HEK293 (cell line): ENCODE measurements at regions not wholly inside any gene's neighbourhood (a gene's known extent, or its start where the extent isn't known, plus 50 kb on each side); places are given as distances from the start of the nearest gene placed in this dataset.

Experiments
- CTCF ChIA-PET: fragments of 350-600 bp; formaldehyde crosslinking; extraction: SDS; loops from one replicate; lab custom pipeline; 2021; ENCODE audit warnings: antibody characterized with exemption; lab: Yijun Ruan, JAX
- POLR2A ChIA-PET: fragments of 300-600 bp; formaldehyde crosslinking; extraction: SDS; loops from one replicate; lab custom pipeline; 2020; ENCODE audit warnings: antibody characterized with exemption, inconsistent platforms; lab: Yijun Ruan, JAX
- H3K27ac ChIP-seq: fragments of 200-500 bp; sonication (Bioruptor generic); 2 replicates; pipeline ENCODE4 v1.5.1; 2014; ENCODE audit warnings: low read depth, low read length, control low read depth, inconsistent platforms; ENCODE audit errors: extremely low read depth
- H3K36me3 ChIP-seq, 2 experiments: fragments of 200-500 bp in 1 of 2; sonication (Bioruptor generic) in 1 of 2; 1 replicate in 1 of 2; 2 replicates in 1 of 2; pipeline ENCODE4 v1.5.1; 2014 to 2017; ENCODE audit warnings: inconsistent platforms in 2 of 2, low read length in 2 of 2; ENCODE audit not compliant: control insufficient read depth in 2 of 2, insufficient read depth in 1 of 2
- H3K4me1 ChIP-seq: fragments of 200-500 bp; sonication (Bioruptor generic); 2 replicates; pipeline ENCODE4 v1.5.1; 2014; ENCODE audit warnings: mild to moderate bottlenecking, low read length, inconsistent platforms; ENCODE audit not compliant: control insufficient read depth, insufficient read depth
- H3K4me3 ChIP-seq: 2 replicates; pipeline ENCODE4 v1.5.1; 2011; ENCODE audit warnings: low read depth, mild to moderate bottlenecking, control low read depth, low read length, moderate library complexity
- H3K9me3 ChIP-seq: fragments of 200-500 bp; sonication (Bioruptor generic); 2 replicates; pipeline ENCODE4 v1.5.1; 2014; ENCODE audit warnings: low read depth, low read length, inconsistent platforms; ENCODE audit not compliant: control insufficient read depth, insufficient read depth
- GLIS1 ChIP-seq: fragments of 450-650 bp; formaldehyde crosslinking; IDR thresholded peaks from 2 replicates; pipeline ENCODE4 v1.5.1; 2016; ENCODE audit warnings: missing biosample characterization, missing genetic modification characterization
- HOXC10 ChIP-seq: sonication (generic); formaldehyde crosslinking; IDR thresholded peaks from 2 replicates; pipeline ENCODE4 v1.8.1; 2023; ENCODE audit warnings: mild to moderate bottlenecking, missing genetic modification reagents
- HOXD13 ChIP-seq: sonication (generic); formaldehyde crosslinking; IDR thresholded peaks from 2 replicates; pipeline ENCODE4 v1.8.0; 2022; ENCODE audit warnings: missing genetic modification reagents, borderline replicate concordance
- REPIN1 ChIP-seq: fragments of 450-650 bp; formaldehyde crosslinking; IDR thresholded peaks from 2 replicates; pipeline ENCODE4 v1.5.1; 2017; ENCODE audit warnings: missing biosample characterization, missing genetic modification characterization, low read depth
- SCRT2 ChIP-seq: fragments of 450-650 bp; formaldehyde crosslinking; IDR thresholded peaks from 2 replicates; pipeline ENCODE4 v1.5.1; 2016; ENCODE audit warnings: missing biosample characterization, missing genetic modification characterization
- SP7 ChIP-seq: fragments of 450-650 bp; formaldehyde crosslinking; IDR thresholded peaks from 2 replicates; pipeline ENCODE4 v1.5.1; 2016; ENCODE audit warnings: missing biosample characterization, missing genetic modification characterization
- YY1 ChIP-seq: fragments of 450-650 bp; formaldehyde crosslinking; IDR thresholded peaks from 2 replicates; pipeline ENCODE4 v1.5.1; 2018; ENCODE audit warnings: missing biosample characterization, missing genetic modification characterization
- ZBTB11 ChIP-seq: fragments of 450-650 bp; formaldehyde crosslinking; conservative IDR thresholded peaks from 2 replicates; pipeline ENCODE4 v1.5.1; 2016; ENCODE audit warnings: low read depth, missing biosample characterization, missing genetic modification characterization
- ZBTB44 ChIP-seq: fragments of 450-650 bp; IDR thresholded peaks from 2 replicates; pipeline ENCODE4 v1.5.1; 2018; ENCODE audit warnings: missing biosample characterization, mild to moderate bottlenecking, missing genetic modification characterization
- ZNF18 ChIP-seq: fragments of 450-650 bp; formaldehyde crosslinking; IDR thresholded peaks from 2 replicates; pipeline ENCODE4 v1.5.1; 2016; ENCODE audit warnings: missing biosample characterization, missing genetic modification characterization
- ZNF184 ChIP-seq: fragments of 450-650 bp; IDR thresholded peaks from 2 replicates; pipeline ENCODE4 v1.5.1; 2018; ENCODE audit warnings: missing biosample characterization, mild to moderate bottlenecking, missing genetic modification characterization
- ZNF2 ChIP-seq: fragments of 450-650 bp; formaldehyde crosslinking; IDR thresholded peaks from 2 replicates; pipeline ENCODE4 v1.5.1; 2016; ENCODE audit warnings: missing biosample characterization, missing genetic modification characterization
- ZNF214 ChIP-seq: fragments of 450-650 bp; formaldehyde crosslinking; IDR thresholded peaks from 2 replicates; pipeline ENCODE4 v1.5.1; 2017; ENCODE audit warnings: missing biosample characterization, mild to moderate bottlenecking, missing genetic modification characterization, borderline replicate concordance
- ZNF423 ChIP-seq: fragments of 450-650 bp; formaldehyde crosslinking; IDR thresholded peaks from 2 replicates; pipeline ENCODE4 v1.5.1; 2016; ENCODE audit warnings: missing biosample characterization, missing genetic modification characterization
- ZNF48 ChIP-seq: fragments of 450-650 bp; formaldehyde crosslinking; IDR thresholded peaks from 2 replicates; pipeline ENCODE4 v1.5.1; 2016; ENCODE audit warnings: missing biosample characterization, missing genetic modification characterization
- TF ChIP-seq, protein P1 (sequence below): fragments of 450-650 bp; formaldehyde crosslinking; IDR thresholded peaks from 2 replicates; pipeline ENCODE4 v1.5.1; 2016; ENCODE audit warnings: missing biosample characterization, missing genetic modification characterization

- no peak for TF ChIP-seq ZNF184 (tag by site-specific recombination)
- no peak for TF ChIP-seq ZNF2 (tag by site-specific recombination)
- no peak for TF ChIP-seq GLIS1 (tag by site-specific recombination)
Observed at GRCh38 chr7:3187444-3188040, 113.5 kb upstream of the SDK1 start (continued).

DNA sequence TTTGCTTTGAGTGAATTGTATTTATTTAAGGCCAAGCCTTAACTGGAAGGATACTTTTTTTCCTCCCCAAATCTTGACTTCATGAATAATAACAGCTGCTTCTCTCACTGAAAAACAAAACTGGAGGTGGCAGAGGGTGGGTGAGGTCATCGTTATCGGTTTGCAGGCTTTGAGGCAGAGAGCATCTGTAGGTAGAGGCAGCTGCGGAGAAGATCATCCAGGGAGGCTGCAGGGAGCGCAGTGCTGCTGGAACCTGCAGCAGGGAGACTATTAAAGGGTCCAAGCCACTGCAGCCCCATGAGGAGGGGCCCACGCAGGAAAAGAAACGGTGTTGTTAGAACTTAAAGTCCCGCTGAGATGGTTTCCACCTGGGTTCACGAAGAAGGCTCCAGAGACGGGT lies 112.1 kb upstream of the SDK1 start:
- H3K4me1 ChIP-seq, result no peaks in the 10 kb centered on the region
- H3K4me3 ChIP-seq, result no peak overlapping the region
- CTCF ChIA-PET, result interaction anchor here (0.6 to 1.2 kb wide), 5 partner anchors 9 to 764 kb away, joined by 3 to 4 read pairs (median 3); no protein-coding TSS in a partner anchor
- TF ChIP-seq HOXC10 (CRISPR knock-in tag) (no peak), ZNF423 (tag by site-specific recombination) (no peak)
- TF ChIP-seq, protein P1, sequence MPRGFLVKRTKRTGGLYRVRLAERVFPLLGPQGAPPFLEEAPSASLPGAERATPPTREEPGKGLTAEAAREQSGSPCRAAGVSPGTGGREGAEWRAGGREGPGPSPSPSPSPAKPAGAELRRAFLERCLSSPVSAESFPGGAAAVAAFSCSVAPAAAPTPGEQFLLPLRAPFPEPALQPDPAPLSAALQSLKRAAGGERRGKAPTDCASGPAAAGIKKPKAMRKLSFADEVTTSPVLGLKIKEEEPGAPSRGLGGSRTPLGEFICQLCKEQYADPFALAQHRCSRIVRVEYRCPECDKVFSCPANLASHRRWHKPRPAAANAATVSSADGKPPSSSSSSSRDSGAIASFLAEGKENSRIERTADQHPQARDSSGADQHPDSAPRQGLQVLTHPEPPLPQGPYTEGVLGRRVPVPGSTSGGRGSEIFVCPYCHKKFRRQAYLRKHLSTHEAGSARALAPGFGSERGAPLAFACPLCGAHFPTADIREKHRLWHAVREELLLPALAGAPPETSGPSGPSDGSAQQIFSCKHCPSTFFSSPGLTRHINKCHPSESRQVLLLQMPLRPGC (tag by site-specific recombination), result no peak
- TF ChIP-seq, all 188 proteins: peak for 0
- H3K36me3 ChIP-seq, result no peaks in the 10 kb centered on the region
- POLR2A ChIA-PET, result no interaction called here
- H3K9me3 ChIP-seq, result no peaks in the 10 kb centered on the region
- H3K27ac ChIP-seq, result no peak overlapping the region

DNA sequence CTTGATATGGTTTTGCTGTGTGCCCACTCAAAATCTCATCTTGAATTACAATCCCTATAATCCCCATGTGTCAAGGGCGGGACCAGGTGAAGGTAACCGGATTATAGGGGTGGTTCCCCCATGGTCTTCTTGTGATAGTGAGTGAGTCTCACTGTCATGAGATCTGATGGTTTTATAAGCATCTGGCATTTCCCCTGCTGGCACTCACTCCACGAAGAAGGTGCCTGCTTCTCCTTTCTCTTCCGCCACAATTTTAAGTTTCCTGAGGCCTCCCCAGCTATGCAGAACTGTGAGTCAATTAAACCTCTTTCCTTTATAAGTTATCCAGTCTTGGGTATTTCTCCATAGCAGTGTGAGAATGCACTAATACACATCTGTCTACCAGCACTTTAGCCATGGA lies 109.5 kb upstream of the SDK1 start:
- no peak overlapping the region for H3K27ac ChIP-seq
- no peaks in the 10 kb centered on the region for H3K36me3 ChIP-seq
- no peaks in the 10 kb centered on the region for H3K4me1 ChIP-seq
- H3K9me3 ChIP-seq, result no peaks in the 10 kb centered on the region
- TF ChIP-seq ZBTB11 (tag by site-specific recombination) (no peak), ZNF214 (no peak), SP7 (tag by site-specific recombination) (no peak), REPIN1 (tag by site-specific recombination) (no peak), YY1 (no peak)
- ChIA-PET POLR2A (no interaction called here), CTCF (no interaction called here)
- H3K4me3 ChIP-seq, result no peak overlapping the region

- CTCF ChIA-PET, result interaction anchor here (0.6 kb wide), 1 partner anchor 426 kb away, joined by 3 read pairs; no protein-coding TSS in a partner anchor
- H3K36me3 ChIP-seq, result no peaks in the 10 kb centered on the region
- H3K4me3 ChIP-seq, result no peak overlapping the region
- no peaks in the 10 kb centered on the region for H3K9me3 ChIP-seq
- no peaks in the 10 kb centered on the region for H3K4me1 ChIP-seq
- TF ChIP-seq ZNF48 (tag by site-specific recombination), result no peak
- TF ChIP-seq SCRT2, result no peak
- TF ChIP-seq ZNF18 (tag by site-specific recombination), result no peak
- no peak for TF ChIP-seq HOXD13 (CRISPR knock-in tag)
- TF ChIP-seq ZBTB44 (tag by site-specific recombination), result no peak
- TF ChIP-seq, all 188 proteins: peak for 0
- POLR2A ChIA-PET, result interaction anchor here (0.6 kb wide), 1 partner anchor 103 kb away, joined by 3 read pairs; no protein-coding TSS in a partner anchor
- H3K27ac ChIP-seq, result no peak overlapping the region
Observed at GRCh38 chr7:3192669-3193068, 108.4 kb upstream of the SDK1 start.
